Omental fat pad (tissue), 3 donors: ENCODE measurements at regions not wholly inside any gene's neighbourhood (a gene's known extent, or its start where the extent isn't known, plus 50 kb on each side); places are given as distances from the start of the nearest gene placed in this dataset.
"Not testable (repeated sequence)": the region's sequence is repeated elsewhere in the genome, so short reads cannot be mapped to it uniquely, and the experiment has no call there.

ENCODE experiments used
- ATAC-seq: fragments of 150-250 bp; one replicate; pipeline ENCODE4 v1.9.1; 2016; ENCODE audit warnings: mild to moderate bottlenecking, moderate library complexity; ENCODE audit not compliant: low FRiP score
- DNase-seq: peaks from one replicate; pipeline ENCODE4 v3.0.0-alpha.2; 2019; ENCODE audit warnings: low spot score
- CTCF ChIP-seq, 3 donors: fragments of 450-650 bp; IDR thresholded peaks; one replicate each; pipeline ENCODE4 v1.5.1; 2016 to 2017; ENCODE audit warnings: antibody characterized with exemption in 3 of 3, mild to moderate bottlenecking in 3 of 3, moderate library complexity in 2 of 3

- DNase-seq = no peak
- no peak for TF ChIP-seq CTCF (IDR thresholded peaks at IDR 0.05)
- no peak for ATAC-seq
Observed at GRCh38 chr21:15457965-15458364, 271.8 kb upstream of the USP25 start.

GRCh38 chr21:15462092-15462491 lies 267.7 kb upstream of the USP25 start:
- DNase-seq = no peak
- no peak for TF ChIP-seq CTCF (IDR thresholded peaks at IDR 0.05)
- no peak for ATAC-seq

GRCh38 chr21:15466329-15466728 lies 263.5 kb upstream of the USP25 start:
- DNase-seq (no peak), ATAC-seq (no peak)
- no peak for TF ChIP-seq CTCF (IDR thresholded peaks at IDR 0.05)

- ATAC-seq (no peak), DNase-seq (no peak)
- no peak for TF ChIP-seq CTCF (IDR thresholded peaks at IDR 0.05)
Observed at GRCh38 chr21:15468368-15468767, 261.4 kb upstream of the USP25 start.

GRCh38 chr21:15472108-15473040 lies 257.4 kb upstream of the USP25 start:
- ATAC-seq = no peak
- no peak for TF ChIP-seq CTCF (IDR thresholded peaks at IDR 0.05)
- DNase-seq = no peak

GRCh38 chr21:15477773-15478172 lies 252.0 kb upstream of the USP25 start:
- not testable (repeated sequence) for ATAC-seq, DNase-seq

- TF ChIP-seq CTCF (IDR thresholded peaks at IDR 0.05) = no peak
- ATAC-seq = no peak
- DNase-seq = no peak
Observed at GRCh38 chr21:15480160-15480559, 249.6 kb upstream of the USP25 start.
